ENCODE measurements at regions not wholly inside any gene's neighbourhood (a gene's known extent, or its start where the extent isn't known, plus 50 kb on each side); places are given as distances from the start of the nearest gene placed in this dataset.

DNA sequence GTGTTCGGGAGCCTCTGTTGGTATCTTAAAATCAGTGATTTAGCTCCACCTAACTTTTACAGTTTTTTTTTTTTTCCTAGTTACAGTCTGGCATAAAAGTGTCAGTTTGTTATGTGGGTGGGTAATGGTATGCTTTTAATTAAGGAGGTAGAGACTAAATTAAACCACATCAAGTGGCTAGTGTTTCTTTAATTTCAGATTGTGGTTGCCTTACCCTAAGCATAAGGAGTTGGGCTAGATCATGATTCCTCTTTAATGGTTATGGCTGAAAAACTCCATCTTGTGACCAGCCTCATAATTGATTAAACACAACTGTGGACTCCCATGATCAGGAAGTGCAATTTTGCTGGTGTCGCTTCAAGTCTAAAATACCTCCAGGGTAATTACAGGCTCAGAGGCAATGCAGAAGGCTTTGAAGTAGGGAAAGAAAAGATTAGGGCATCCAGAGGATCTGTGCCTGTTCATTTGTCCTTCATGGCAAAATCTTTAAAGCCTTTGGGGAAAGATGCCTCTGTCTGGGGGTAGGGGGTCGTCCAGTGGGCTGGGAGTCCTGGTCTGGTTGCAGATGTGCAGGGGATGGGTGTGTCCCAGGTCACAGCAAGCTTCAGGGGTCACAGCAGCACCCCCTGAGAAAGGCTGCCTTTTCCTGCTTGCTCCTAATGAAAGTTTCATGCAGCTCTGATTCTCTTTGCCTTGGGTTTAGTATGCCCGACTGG, 579.2 kb downstream of the BCL11A start:
- DNase-seq (ENCODE audit: low read depth): no peak

DNA sequence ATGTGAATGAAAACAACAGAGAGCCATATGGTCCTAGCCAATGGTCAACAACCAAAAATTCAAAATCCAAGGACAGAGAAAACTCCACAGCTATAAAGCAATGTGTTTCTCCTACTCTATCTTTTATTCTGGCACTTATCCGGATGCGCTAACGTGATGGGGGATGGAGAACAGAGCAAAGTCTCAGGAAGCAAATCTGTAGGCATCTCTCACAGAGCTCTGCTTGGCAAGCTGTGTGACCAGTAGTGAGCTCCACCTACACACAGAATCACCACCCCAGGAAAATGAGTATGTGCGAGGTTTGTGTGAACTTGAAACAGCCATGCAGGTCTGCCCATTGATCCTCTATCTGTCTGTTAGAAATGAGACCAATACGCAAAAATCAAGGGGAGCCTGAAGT, 584.3 kb downstream of the BCL11A start:
- no peak for DNase-seq (ENCODE audit: low read depth)

- DNase-seq (ENCODE audit: low read depth): no peak
Observed at GRCh38 chr2:59968441-59968840, 585.0 kb downstream of the BCL11A start.

GRCh38 chr2:59967691-59968090, 585.8 kb downstream of the BCL11A start:
- no peak for DNase-seq (ENCODE audit: low read depth)

GRCh38 chr2:59963157-59963556, 590.3 kb downstream of the BCL11A start:
- no peak for DNase-seq (ENCODE audit: low read depth)

- no peak for DNase-seq (ENCODE audit: low read depth)
Observed at GRCh38 chr2:59961746-59962145, 591.7 kb downstream of the BCL11A start.

GRCh38 chr2:59959944-59960343, 593.5 kb downstream of the BCL11A start:
- DNase-seq (ENCODE audit: low read depth): no peak

DNA sequence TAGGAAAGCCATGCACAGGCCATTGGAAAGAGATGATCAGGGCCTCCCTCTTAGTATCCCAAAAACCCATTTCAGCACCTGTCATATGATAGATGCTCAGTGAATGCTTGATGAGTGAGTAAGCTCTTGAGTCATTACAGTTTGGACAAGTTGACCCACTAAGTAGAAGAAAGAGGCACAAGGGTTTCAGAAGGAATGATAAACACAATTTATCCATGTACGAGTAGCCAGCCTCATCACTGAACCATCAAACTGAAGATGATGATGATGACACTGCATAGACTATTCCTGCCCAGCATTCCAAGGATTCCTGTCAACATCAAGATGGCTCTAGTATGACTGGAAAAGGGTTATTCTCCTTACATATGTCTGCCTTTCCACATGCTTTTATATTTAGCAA, 596.0 kb downstream of the BCL11A start:
- no peak for DNase-seq (ENCODE audit: low read depth)

DNA sequence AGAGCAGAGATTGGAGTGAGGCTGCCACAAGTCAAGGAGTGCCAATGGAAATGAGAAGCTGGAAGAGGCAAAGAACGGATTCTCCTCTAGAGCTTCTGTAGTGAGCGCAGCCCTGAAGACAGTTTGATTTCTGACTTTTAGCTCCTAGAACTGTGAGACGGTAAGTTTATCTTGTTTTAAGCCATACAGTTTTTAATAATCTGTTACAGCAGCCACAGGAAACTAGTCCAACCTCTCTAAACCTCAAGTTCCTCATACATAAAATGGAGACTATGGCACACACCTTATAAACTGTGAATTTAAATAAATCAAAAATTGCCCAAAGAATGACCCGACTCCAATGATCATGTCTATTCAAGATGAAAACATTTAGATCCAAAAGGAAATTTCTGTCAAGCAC, 596.5 kb downstream of the BCL11A start:
- no peak for DNase-seq (ENCODE audit: low read depth)

- DNase-seq (ENCODE audit: low read depth): no peak
Observed at GRCh38 chr2:59947917-59948541, 605.4 kb downstream of the BCL11A start.

DNA sequence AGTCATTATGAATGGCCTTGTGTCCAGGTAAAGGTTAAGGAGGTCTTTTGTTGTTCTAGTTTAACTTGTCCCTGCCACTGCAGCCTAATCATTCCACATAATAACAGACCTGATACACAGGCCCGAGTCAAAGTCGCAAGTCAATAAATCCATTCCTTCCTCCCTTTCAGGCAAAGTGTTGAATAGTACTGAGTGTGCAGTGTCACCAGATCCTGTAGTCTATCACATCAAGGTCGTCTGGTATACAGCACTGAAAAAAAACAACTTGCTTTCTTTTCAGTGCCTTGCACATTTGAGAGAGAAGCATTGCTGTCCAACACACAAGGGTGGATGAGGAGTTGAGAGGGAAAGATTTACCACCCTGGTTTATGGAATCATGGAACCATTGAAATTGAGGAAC, 606.2 kb downstream of the BCL11A start:
- DNase-seq (ENCODE audit: low read depth): no peak

- no peak for DNase-seq (ENCODE audit: low read depth)
Observed at GRCh38 chr2:59939236-59939635, 614.2 kb downstream of the BCL11A start.

DNA sequence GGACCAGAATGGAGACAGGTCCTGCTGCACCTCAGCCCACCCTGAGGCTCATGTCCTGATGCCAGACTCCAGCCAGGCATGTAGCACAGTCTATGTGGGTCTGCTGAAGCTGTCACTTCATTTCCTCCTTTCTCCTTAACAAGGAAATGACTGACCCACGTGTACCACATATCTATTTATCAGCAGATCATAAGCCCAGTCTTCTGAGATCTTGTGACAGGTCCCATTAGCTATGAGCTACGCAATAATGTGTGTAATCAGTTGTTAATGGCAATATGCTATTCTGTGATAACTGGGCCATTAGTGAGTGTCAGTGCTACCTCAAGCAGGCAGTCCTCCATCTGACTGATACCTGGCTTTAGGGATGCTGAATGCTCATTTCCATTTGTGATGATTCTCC, 615.3 kb downstream of the BCL11A start:
- DNase-seq (ENCODE audit: low read depth): no peak

- no peak for DNase-seq (ENCODE audit: low read depth)
Observed at GRCh38 chr2:59936048-59936447, 617.4 kb downstream of the BCL11A start.

- peak; percentile 7 for DNase-seq (ENCODE audit: low read depth)
Observed at GRCh38 chr2:59935005-59935404, 618.4 kb downstream of the BCL11A start.

- DNase-seq (ENCODE audit: low read depth): no peak
Observed at GRCh38 chr2:59933948-59934347, 619.5 kb downstream of the BCL11A start.

GRCh38 chr2:59932341-59932740, 621.1 kb downstream of the BCL11A start:
- DNase-seq (ENCODE audit: low read depth): no peak

- DNase-seq (ENCODE audit: low read depth): no peak
Observed at GRCh38 chr2:59930430-59930829, 623.0 kb downstream of the BCL11A start.

DNA sequence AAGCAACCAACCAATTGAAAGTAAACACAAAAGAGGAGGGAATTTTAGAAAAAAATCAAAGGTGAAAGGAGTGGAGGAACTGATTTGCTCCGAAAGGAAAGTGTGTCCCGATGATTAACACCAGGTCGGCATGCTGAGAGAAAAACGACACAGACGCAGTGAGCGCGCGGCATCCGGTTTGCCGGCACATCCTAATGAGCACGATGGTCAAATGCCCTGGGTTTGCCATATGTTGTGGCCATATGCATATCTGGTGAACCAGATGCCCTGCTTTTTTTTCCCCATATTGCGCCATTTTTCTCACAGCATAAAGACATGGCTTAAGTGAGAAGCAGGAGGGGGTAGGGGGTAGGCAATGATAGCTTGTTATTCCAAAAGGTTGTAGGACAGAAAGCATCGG, 626.7 kb downstream of the BCL11A start:
- DNase-seq (ENCODE audit: low read depth): no peak

DNA sequence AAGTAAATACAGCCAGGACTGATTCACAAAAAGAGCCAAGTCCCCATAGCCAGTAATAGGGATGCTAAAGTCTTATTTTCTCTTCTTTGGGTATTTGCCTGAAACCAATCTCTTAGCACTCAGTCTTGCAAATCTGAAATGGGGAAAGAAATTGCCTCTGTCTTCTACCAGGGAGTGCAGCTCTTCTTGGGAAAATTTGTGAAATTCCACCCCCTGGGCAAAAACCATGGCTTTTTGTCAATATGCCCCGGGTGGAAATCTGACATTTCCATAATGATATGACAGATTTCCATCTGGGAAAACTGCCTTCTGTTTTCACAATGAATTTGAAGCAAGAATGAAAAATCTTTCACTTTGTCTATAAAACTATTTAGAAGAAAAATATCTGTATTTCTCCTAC, 628.1 kb downstream of the BCL11A start:
- DNase-seq (ENCODE audit: low read depth): no peak

- DNase-seq (ENCODE audit: low read depth): no peak
Observed at GRCh38 chr2:59924346-59924745, 629.1 kb downstream of the BCL11A start.

- no peak for DNase-seq (ENCODE audit: low read depth)
Observed at GRCh38 chr2:59922450-59922849, 631.0 kb downstream of the BCL11A start.

DNA sequence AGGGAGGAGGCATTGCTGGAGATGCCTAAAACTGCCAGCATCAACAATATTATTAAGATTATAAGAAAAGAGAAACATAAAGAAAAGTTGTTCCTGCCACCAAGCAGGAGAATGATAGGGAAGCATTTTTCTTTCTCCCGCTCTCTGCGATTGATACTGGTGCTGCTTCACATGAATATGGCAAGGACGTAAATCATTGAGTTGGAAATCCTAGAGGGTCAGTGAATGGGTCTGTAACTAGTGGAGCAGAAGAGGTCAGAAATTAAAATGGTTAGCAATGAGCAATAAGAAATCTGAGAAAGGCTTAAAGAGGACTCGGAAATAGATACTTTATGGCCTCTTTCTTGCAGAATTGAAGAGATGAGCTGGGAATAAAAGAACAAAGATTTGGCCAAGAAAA, 631.7 kb downstream of the BCL11A start:
- no peak for DNase-seq (ENCODE audit: low read depth)

GRCh38 chr2:59920961-59921360, 632.5 kb downstream of the BCL11A start:
- DNase-seq (ENCODE audit: low read depth): no peak
